Progenitor cell of endocrine pancreas (in vitro differentiated cells): ENCODE measurements at regions not wholly inside any gene's neighbourhood (a gene's known extent, or its start where the extent isn't known, plus 50 kb on each side); places are given as distances from the start of the nearest gene placed in this dataset.

Experiments used
- DNase-seq: peaks from one replicate; pipeline ENCODE4 v3.0.0; 2021; ENCODE audit warnings: low spot score; ENCODE audit not compliant: unreplicated experiment
- H3K27ac Mint-ChIP-seq: 2 replicates; pipeline ENCODE4 v1.8.0; 2021; ENCODE audit warnings: mild to moderate bottlenecking, moderate library complexity, mixed read lengths
- H3K27me3 Mint-ChIP-seq: 2 replicates; pipeline ENCODE4 v1.8.0; 2021; ENCODE audit warnings: mixed read lengths
- H3K36me3 Mint-ChIP-seq: 2 replicates; pipeline ENCODE4 v1.8.0; 2022; ENCODE audit warnings: mixed read lengths; ENCODE audit not compliant: insufficient read depth
- H3K4me1 Mint-ChIP-seq: 2 replicates; pipeline ENCODE4 v1.8.0; 2021; ENCODE audit warnings: low read depth, mixed read lengths
- H3K4me3 Mint-ChIP-seq: 2 replicates; pipeline ENCODE4 v1.8.0; 2021; ENCODE audit warnings: low read depth, mild to moderate bottlenecking, moderate library complexity, mixed read lengths
- H3K9me3 Mint-ChIP-seq: 2 replicates; pipeline ENCODE4 v1.8.0; 2021; ENCODE audit warnings: low read depth, mixed read lengths
- CTCF ChIP-seq: fragments of 200-600 bp; sonication (generic); IDR thresholded peaks from one replicate; pipeline ENCODE4 v1.5.0; 2021; ENCODE audit warnings: antibody characterized with exemption, mild to moderate bottlenecking; ENCODE audit not compliant: unreplicated experiment

- H3K4me3 Mint-ChIP-seq = no peak overlapping the region
- H3K4me1 Mint-ChIP-seq = peaks cover 19% of the 10 kb centered on the region
- peaks cover 6% of the 10 kb centered on the region for H3K9me3 Mint-ChIP-seq
- no peak for TF ChIP-seq CTCF
- peaks cover 2% of the 10 kb centered on the region for H3K36me3 Mint-ChIP-seq
- H3K27me3 Mint-ChIP-seq = peaks cover 3% of the 10 kb centered on the region
- no peak overlapping the region for H3K27ac Mint-ChIP-seq
- no peak for DNase-seq
Measured at GRCh38 chr6:1052262-1052661, 259.6 kb upstream of the FOXQ1 start.

GRCh38 chr6:1049900-1050299, 262.0 kb upstream of the FOXQ1 start:
- no peak overlapping the region for H3K4me3 Mint-ChIP-seq

GRCh38 chr6:1049170-1049569, 262.7 kb upstream of the FOXQ1 start:
- Mint-ChIP-seq H3K27me3 (peaks cover 3% of the 10 kb centered on the region), H3K9me3 (peaks cover 6% of the 10 kb centered on the region), H3K27ac (no peak overlapping the region), H3K36me3 (peaks cover 2% of the 10 kb centered on the region), H3K4me3 (no peak overlapping the region), H3K4me1 (peaks cover 27% of the 10 kb centered on the region)
- no peak for DNase-seq
- TF ChIP-seq CTCF = no peak

More at GRCh38 chr6:1049900-1050299, 262.0 kb upstream of the FOXQ1 start:
- Mint-ChIP-seq H3K27me3 (peaks cover 3% of the 10 kb centered on the region), H3K27ac (peak overlapping the region; percentile 60), H3K36me3 (peaks cover 2% of the 10 kb centered on the region), H3K4me1 (peaks cover 21% of the 10 kb centered on the region), H3K9me3 (peaks cover 6% of the 10 kb centered on the region)
- no peak for TF ChIP-seq CTCF
- no peak for DNase-seq

- Mint-ChIP-seq H3K4me3 (no peak overlapping the region), H3K27me3 (peaks cover 3% of the 10 kb centered on the region), H3K4me1 (peaks cover 27% of the 10 kb centered on the region), H3K9me3 (peaks cover 6% of the 10 kb centered on the region), H3K36me3 (peaks cover 2% of the 10 kb centered on the region), H3K27ac (no peak overlapping the region)
- no peak for DNase-seq
- TF ChIP-seq CTCF = no peak
Measured at GRCh38 chr6:1047981-1048541, 263.8 kb upstream of the FOXQ1 start.

GRCh38 chr6:1045239-1045638, 266.7 kb upstream of the FOXQ1 start:
- H3K9me3 Mint-ChIP-seq = peaks cover 1% of the 10 kb centered on the region
- H3K4me3 Mint-ChIP-seq = no peak overlapping the region
- DNase-seq = no peak
- H3K27ac Mint-ChIP-seq = peak overlapping the region; percentile 2
- peaks cover 5% of the 10 kb centered on the region for H3K27me3 Mint-ChIP-seq
- H3K36me3 Mint-ChIP-seq = no peaks in the 10 kb centered on the region
- peaks cover 26% of the 10 kb centered on the region for H3K4me1 Mint-ChIP-seq
- TF ChIP-seq CTCF = no peak
